Kidney (tissue), 13 donors: ENCODE measurements at regions not wholly inside any gene's neighbourhood (a gene's known extent, or its start where the extent isn't known, plus 50 kb on each side); places are given as distances from the start of the nearest gene placed in this dataset.

Experiments
- DNase-seq, 5 donors: peaks; one replicate each; pipeline ENCODE4 v3.0.0-alpha.2; 2013 to 2020
- FAIRE-seq: peaks from 2 replicates; lab custom pipeline; 2012; peaks lifted over from hg19 to GRCh38; lab: Jason Lieb, UNC
- H3K27ac ChIP-seq, 2 donors: one replicate each; pipeline ENCODE4 v1.7.0; 2013; ENCODE audit warnings: low read depth in 2 of 2, low read length in 2 of 2, inconsistent platforms in 1 of 2
- H3K27me3 ChIP-seq: one replicate; pipeline ENCODE4 v1.7.1; 2013; ENCODE audit warnings: low read length, inconsistent platforms; ENCODE audit not compliant: control insufficient read depth, insufficient read depth
- H3K36me3 ChIP-seq, 3 donors: one replicate each; pipeline versions ENCODE4 v1.7.0 to v1.7.1; 2013; ENCODE audit warnings: low read length in 3 of 3, control low read depth in 1 of 3, inconsistent platforms in 1 of 3; ENCODE audit not compliant: insufficient read depth in 3 of 3, control insufficient read depth in 2 of 3
- H3K4me1 ChIP-seq, 3 donors: one replicate each; pipeline versions ENCODE4 v1.7.0 to v1.7.1; 2013; ENCODE audit warnings: low read length in 3 of 3, inconsistent platforms in 1 of 3, low read depth in 1 of 3; ENCODE audit not compliant: control insufficient read depth in 2 of 3, insufficient read depth in 2 of 3
- H3K4me3 ChIP-seq, 3 donors: one replicate each; pipeline versions ENCODE4 v1.7.0 to v1.8.1; 2013; ENCODE audit warnings: low read length in 3 of 3, control low read depth in 1 of 3, inconsistent platforms in 1 of 3
- H3K9ac ChIP-seq, 3 donors: one replicate each; pipeline versions ENCODE4 v1.7.0 to v1.7.1; 2013; ENCODE audit warnings: low read length in 3 of 3, control low read depth in 1 of 3, inconsistent platforms in 1 of 3
- H3K9me3 ChIP-seq, 3 donors: one replicate each; pipeline versions ENCODE4 v1.7.0 to v1.7.1; 2013; ENCODE audit warnings: low read length in 3 of 3, control low read depth in 1 of 3, inconsistent platforms in 1 of 3; ENCODE audit not compliant: control insufficient read depth in 2 of 3, insufficient read depth in 1 of 3
- CTCF ChIP-seq: IDR thresholded peaks from 3 replicates; pipeline ENCODE4 v1.5.1; 2012; ENCODE audit warnings: mild to moderate bottlenecking, moderate library complexity, borderline replicate concordance; ENCODE audit not compliant: insufficient read depth; ENCODE audit errors: extremely low read depth
- intact Hi-C: fragments of 100-400 bp; cut with DNase I; formaldehyde crosslinking; loops from one replicate; pipeline ENCODE4 v1.11.1; 2022
- donor health status: control.
- donor health status: control.
- donor health status: control.
- donor health status: control.
- donor health status: control.
- donor health status: DM: yes; HTN: yes; CAD: no.
- donor health status: Normal renal cell carcinoma (clear cell type).

GRCh38 chr6:47402081-47402480, 75.5 kb upstream of the CD2AP start:
- peaks cover 0 to 3% (median 0%) of the 10 kb centered on the region in 3 donors for H3K4me1 ChIP-seq
- no peak overlapping the region for H3K4me3 ChIP-seq
- DNase-seq, result no peak
- TF ChIP-seq CTCF, result no peak
- H3K27ac ChIP-seq, result no peak overlapping the region
- no peaks in the 10 kb centered on the region for H3K27me3 ChIP-seq
- H3K9ac ChIP-seq, result no peak overlapping the region
- H3K9me3 ChIP-seq, result no peaks in the 10 kb centered on the region
- no peaks in the 10 kb centered on the region for H3K36me3 ChIP-seq
- no peak for FAIRE-seq
- intact Hi-C loops, result no loop called here

- FAIRE-seq, result no peak
- intact Hi-C loops, result no loop called here
Measured at GRCh38 chr6:47403056-47403455, 74.5 kb upstream of the CD2AP start.

GRCh38 chr6:47403801-47404200, 73.8 kb upstream of the CD2AP start:
- no peaks in the 10 kb centered on the region for H3K36me3 ChIP-seq
- no peak for DNase-seq
- no peak overlapping the region for H3K4me3 ChIP-seq
- no peaks in the 10 kb centered on the region for H3K9me3 ChIP-seq
- H3K4me1 ChIP-seq, result peaks cover 0 to 10% (median 7%) of the 10 kb centered on the region in 3 donors
- no peak for TF ChIP-seq CTCF
- intact Hi-C loops, result no loop called here
- H3K27me3 ChIP-seq, result no peaks in the 10 kb centered on the region
- no peak overlapping the region for H3K27ac ChIP-seq
- H3K9ac ChIP-seq, result no peak overlapping the region
- FAIRE-seq, result no peak

More at GRCh38 chr6:47403056-47403455, 74.5 kb upstream of the CD2AP start:
- Histone ChIP-seq H3K27me3 (no peaks in the 10 kb centered on the region), H3K4me1 (peaks cover 0 to 8% (median 7%) of the 10 kb centered on the region in 3 donors), H3K9me3 (no peaks in the 10 kb centered on the region), H3K36me3 (no peaks in the 10 kb centered on the region), H3K4me3 (no peak overlapping the region), H3K27ac (no peak overlapping the region), H3K9ac (no peak overlapping the region)
- no peak for DNase-seq
- TF ChIP-seq CTCF, result no peak

- Histone ChIP-seq H3K9ac (no peak overlapping the region), H3K36me3 (no peaks in the 10 kb centered on the region), H3K27ac (no peak overlapping the region), H3K9me3 (no peaks in the 10 kb centered on the region), H3K4me3 (no peak overlapping the region), H3K27me3 (no peaks in the 10 kb centered on the region), H3K4me1 (peaks cover 0 to 10% (median 7%) of the 10 kb centered on the region in 3 donors)
- TF ChIP-seq CTCF, result no peak
- DNase-seq (no peak), FAIRE-seq (no peak)
- intact Hi-C loops, result no loop called here
Measured at GRCh38 chr6:47404435-47404834, 73.2 kb upstream of the CD2AP start.
